ENCODE measurements at regions not wholly inside any gene's neighbourhood (a gene's known extent, or its start where the extent isn't known, plus 50 kb on each side); places are given as distances from the start of the nearest gene placed in this dataset.

GRCh38 chr3:71885006-71885405 lies 100.1 kb upstream of the PROK2 start:
- TF ChIP-seq POLR2A (IDR thresholded peaks at IDR 0.05) (no peak), CTCF (IDR thresholded peaks at IDR 0.05) (no peak), POLR2AphosphoS5 (IDR thresholded peaks at IDR 0.05) (no peak), EP300 (IDR thresholded peaks at IDR 0.05) (no peak)
